ENCODE measurements at regions not wholly inside any gene's neighbourhood (a gene's known extent, or its start where the extent isn't known, plus 50 kb on each side); places are given as distances from the start of the nearest gene placed in this dataset.

GRCh38 chr5:34491251-34491620, 164.9 kb upstream of the RAI14 start:
- Histone ChIP-seq H3K4me3 (replicated peaks in 1 of 3; ENCODE audit: insufficient read depth in 1 of 3, low read depth in 1 of 3, low read length in 3 of 3) (no peak overlapping the region), H4K20me1 (replicated peaks; ENCODE audit: control insufficient read depth, extremely low read depth, insufficient read depth, low read length) (no peaks in the 10 kb centered on the region), H3K9me1 (replicated peaks; ENCODE audit: control insufficient read depth, extremely low read depth, insufficient read depth, low read length) (no peaks in the 10 kb centered on the region), H3K27ac (ENCODE audit: insufficient read depth, low read depth, low read length) (no peak overlapping the region), H3K79me2 (ENCODE audit: control insufficient read depth, insufficient read depth, low read length) (no peaks in the 10 kb centered on the region), H3K9me3 (replicated peaks; ENCODE audit: control insufficient read depth, insufficient read depth, low read length) (no peaks in the 10 kb centered on the region), H3K4me2 (ENCODE audit: insufficient read depth, low read length) (no peak overlapping the region), H3K9ac (replicated peaks; ENCODE audit: extremely low read depth, insufficient read depth, low read length) (no peak overlapping the region), H2AFZ (ENCODE audit: low read depth, low read length) (no peak overlapping the region), H3K4me1 (ENCODE audit: control insufficient read depth, extremely low read depth, insufficient read depth, low read length) (peaks cover 24% of the 10 kb centered on the region), H3K36me3 (ENCODE audit: control insufficient read depth in 2 of 2, extremely low read depth in 1 of 2, insufficient read depth in 2 of 2, low read length in 2 of 2) (no peaks in the 10 kb centered on the region), H3K27me3 (ENCODE audit: control insufficient read depth in 2 of 2, insufficient read depth in 2 of 2, low read length in 2 of 2) (no peaks in the 10 kb centered on the region)
- no peak for DNase-seq (ENCODE audit: low read depth, low spot score)
- no peak for TF ChIP-seq POLR2AphosphoS5 (IDR thresholded peaks at IDR 0.05; ENCODE audit: insufficient read depth, low read depth, low read length)
- TF ChIP-seq JUN (IDR thresholded peaks at IDR 0.05; ENCODE audit: borderline replicate concordance, insufficient read depth, insufficient read length, low read depth), result no peak
- no peak for TF ChIP-seq CTCF (IDR thresholded peaks at IDR 0.05; ENCODE audit: extremely low read depth in 1 of 2, insufficient read depth in 1 of 2, low read depth in 1 of 2, low read length in 2 of 2)
- dilution Hi-C loops (cut with MboI; ENCODE audit: extremely low pct_ligation_motif_present, low sequenced_read_pairs), result loop anchor here (25.0 kb wide), 1 partner anchor 421 kb away; the partner anchor contains the start of genes BRIX1 and RAD1
- intact Hi-C loops (cut with micrococcal nuclease), result no loop called here
- ChIA-PET POLR2A (no interaction called here), CTCF (no interaction called here)
- FAIRE-seq, result no peak
- no TSS peak for BruUV-seq (replicated peaks)

DNA sequence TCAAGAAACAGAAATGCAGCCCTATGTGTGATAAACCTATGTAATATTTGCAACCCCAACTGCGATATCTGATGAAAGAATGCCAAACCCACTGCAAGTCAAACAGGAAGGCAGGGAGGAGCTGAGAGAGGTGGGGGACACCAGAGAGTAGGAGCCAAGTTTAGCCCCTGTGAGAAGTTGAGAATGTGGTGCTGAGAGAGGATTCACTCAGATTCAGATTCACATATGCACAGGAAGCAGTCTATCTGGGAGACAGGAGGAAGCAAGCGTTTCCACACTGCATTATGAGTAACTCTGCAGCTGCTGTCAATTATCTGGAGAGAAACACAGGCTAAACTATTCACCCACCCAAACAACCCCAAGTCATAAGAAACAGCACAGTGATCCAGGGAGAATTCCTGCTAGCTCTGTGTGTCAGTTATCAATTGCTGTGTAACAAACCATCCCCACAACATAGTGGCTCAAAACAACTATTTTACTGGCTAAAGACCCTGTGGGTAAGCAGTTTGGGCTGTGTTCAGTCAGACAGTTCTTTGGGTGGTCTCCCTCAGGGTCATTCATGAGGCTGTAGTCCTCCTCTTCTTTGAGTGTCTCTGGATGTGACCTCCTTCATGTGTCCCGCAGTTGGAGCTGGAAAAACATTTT, 161.9 kb upstream of the RAI14 start:
- Histone ChIP-seq H3K4me3 (replicated peaks in 1 of 3; ENCODE audit: insufficient read depth in 1 of 3, low read depth in 1 of 3, low read length in 3 of 3) (no peak overlapping the region), H3K36me3 (ENCODE audit: control insufficient read depth in 2 of 2, extremely low read depth in 1 of 2, insufficient read depth in 2 of 2, low read length in 2 of 2) (no peaks in the 10 kb centered on the region), H3K4me1 (ENCODE audit: control insufficient read depth, extremely low read depth, insufficient read depth, low read length) (peaks cover 14% of the 10 kb centered on the region), H3K4me2 (ENCODE audit: insufficient read depth, low read length) (no peak overlapping the region), H3K27ac (ENCODE audit: insufficient read depth, low read depth, low read length) (no peak overlapping the region), H3K27me3 (ENCODE audit: control insufficient read depth in 2 of 2, insufficient read depth in 2 of 2, low read length in 2 of 2) (no peaks in the 10 kb centered on the region), H3K9me1 (replicated peaks; ENCODE audit: control insufficient read depth, extremely low read depth, insufficient read depth, low read length) (no peaks in the 10 kb centered on the region), H4K20me1 (replicated peaks; ENCODE audit: control insufficient read depth, extremely low read depth, insufficient read depth, low read length) (no peaks in the 10 kb centered on the region), H2AFZ (ENCODE audit: low read depth, low read length) (no peak overlapping the region), H3K9me3 (replicated peaks; ENCODE audit: control insufficient read depth, insufficient read depth, low read length) (no peaks in the 10 kb centered on the region), H3K79me2 (ENCODE audit: control insufficient read depth, insufficient read depth, low read length) (no peaks in the 10 kb centered on the region), H3K9ac (replicated peaks; ENCODE audit: extremely low read depth, insufficient read depth, low read length) (no peak overlapping the region)
- ChIA-PET POLR2A (no interaction called here), CTCF (interaction anchor here (1.2 kb wide), 2 partner anchors 29 to 404 kb away, joined by 3 to 5 read pairs; no protein-coding TSS in a partner anchor)
- no TSS peak for BruUV-seq (replicated peaks)
- intact Hi-C loops (cut with micrococcal nuclease), result no loop called here
- FAIRE-seq (no peak), DNase-seq (ENCODE audit: low read depth, low spot score) (peak; percentile 50)
- TF ChIP-seq GATA2 (IDR thresholded peaks at IDR 0.05; ENCODE audit: insufficient read depth, insufficient read length, low read depth, low read length), result no peak
- TF ChIP-seq JUN (IDR thresholded peaks at IDR 0.05; ENCODE audit: borderline replicate concordance, insufficient read depth, insufficient read length, low read depth), result no peak
- no peak for TF ChIP-seq POLR2A (IDR thresholded peaks at IDR 0.05; ENCODE audit: low read depth, low read length)
- TF ChIP-seq, protein P1, sequence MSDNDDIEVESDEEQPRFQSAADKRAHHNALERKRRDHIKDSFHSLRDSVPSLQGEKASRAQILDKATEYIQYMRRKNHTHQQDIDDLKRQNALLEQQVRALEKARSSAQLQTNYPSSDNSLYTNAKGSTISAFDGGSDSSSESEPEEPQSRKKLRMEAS (IDR thresholded peaks at IDR 0.05; ENCODE audit: insufficient read depth, insufficient read length), result no peak
- no peak for TF ChIP-seq CTCF (IDR thresholded peaks at IDR 0.05; ENCODE audit: extremely low read depth in 1 of 2, insufficient read depth in 1 of 2, low read depth in 1 of 2, low read length in 2 of 2)
- no peak for TF ChIP-seq POLR2AphosphoS5 (IDR thresholded peaks at IDR 0.05; ENCODE audit: insufficient read depth, low read depth, low read length)
- no peak for TF ChIP-seq FOS (IDR thresholded peaks at IDR 0.05; ENCODE audit: borderline replicate concordance, insufficient read depth, low read length)
- TF ChIP-seq MYC (IDR thresholded peaks at IDR 0.05; ENCODE audit: low read depth, low read length), result no peak
- TF ChIP-seq EZH2 (IDR thresholded peaks at IDR 0.05; ENCODE audit: borderline replicate concordance, low read depth, low read length, severe bottlenecking), result no peak
- dilution Hi-C loops (cut with MboI; ENCODE audit: extremely low pct_ligation_motif_present, low sequenced_read_pairs), result loop anchor here (25.0 kb wide), 1 partner anchor 418 kb away; the partner anchor contains the start of genes BRIX1 and RAD1
